Tibial nerve (tissue), 4 donors: ENCODE measurements at regions not wholly inside any gene's neighbourhood (a gene's known extent, or its start where the extent isn't known, plus 50 kb on each side); places are given as distances from the start of the nearest gene placed in this dataset.

Experiments
- EP300 ChIP-seq, 2 donors: sonication (generic); formaldehyde crosslinking; IDR thresholded peaks; one replicate each; pipeline ENCODE4 v1.6.1; 2017; ENCODE audit warnings: antibody characterized with exemption in 2 of 2, mild to moderate bottlenecking in 1 of 2
- POLR2A ChIP-seq, 2 donors: fragments of 450-650 bp; IDR thresholded peaks; one replicate each; pipeline ENCODE4 v1.6.1; 2017; ENCODE audit warnings: antibody characterized with exemption in 2 of 2, mild to moderate bottlenecking in 2 of 2, moderate library complexity in 2 of 2
- TF ChIP-seq, protein P1 (sequence below), 5 experiments: fragments of 200-600 bp in 3 of 5; fragments of 450-650 bp in 2 of 5; sonication (generic) in 3 of 5; IDR thresholded peaks; one replicate each; pipeline ENCODE4 v1.5.1; 2016 to 2019; ENCODE audit warnings: antibody characterized with exemption in 5 of 5, mild to moderate bottlenecking in 3 of 5, moderate library complexity in 2 of 5

DNA sequence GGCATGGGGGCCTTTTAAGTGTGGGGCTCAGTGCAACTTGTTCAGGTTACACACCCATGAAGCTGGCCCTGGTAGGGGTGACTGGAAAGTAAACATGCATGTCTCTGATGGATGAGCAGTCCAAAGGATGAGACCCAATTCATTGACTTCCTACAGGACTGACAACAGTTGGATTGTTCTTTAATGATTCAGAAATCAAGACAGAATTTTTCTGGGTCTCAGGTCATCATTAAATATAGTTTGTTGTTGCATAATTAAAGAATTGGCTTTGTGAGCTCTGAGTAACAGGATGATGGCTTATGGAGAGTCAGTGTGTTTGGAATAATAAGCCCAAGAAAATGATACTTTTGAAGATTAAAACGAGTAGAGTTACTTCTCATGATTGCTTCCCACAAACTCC, 604.2 kb upstream of the CLINT1 start:
- TF ChIP-seq, protein P1, sequence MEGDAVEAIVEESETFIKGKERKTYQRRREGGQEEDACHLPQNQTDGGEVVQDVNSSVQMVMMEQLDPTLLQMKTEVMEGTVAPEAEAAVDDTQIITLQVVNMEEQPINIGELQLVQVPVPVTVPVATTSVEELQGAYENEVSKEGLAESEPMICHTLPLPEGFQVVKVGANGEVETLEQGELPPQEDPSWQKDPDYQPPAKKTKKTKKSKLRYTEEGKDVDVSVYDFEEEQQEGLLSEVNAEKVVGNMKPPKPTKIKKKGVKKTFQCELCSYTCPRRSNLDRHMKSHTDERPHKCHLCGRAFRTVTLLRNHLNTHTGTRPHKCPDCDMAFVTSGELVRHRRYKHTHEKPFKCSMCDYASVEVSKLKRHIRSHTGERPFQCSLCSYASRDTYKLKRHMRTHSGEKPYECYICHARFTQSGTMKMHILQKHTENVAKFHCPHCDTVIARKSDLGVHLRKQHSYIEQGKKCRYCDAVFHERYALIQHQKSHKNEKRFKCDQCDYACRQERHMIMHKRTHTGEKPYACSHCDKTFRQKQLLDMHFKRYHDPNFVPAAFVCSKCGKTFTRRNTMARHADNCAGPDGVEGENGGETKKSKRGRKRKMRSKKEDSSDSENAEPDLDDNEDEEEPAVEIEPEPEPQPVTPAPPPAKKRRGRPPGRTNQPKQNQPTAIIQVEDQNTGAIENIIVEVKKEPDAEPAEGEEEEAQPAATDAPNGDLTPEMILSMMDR (IDR thresholded peaks at IDR 0.05): no peak
- TF ChIP-seq POLR2A (IDR thresholded peaks at IDR 0.05) (no peak), EP300 (IDR thresholded peaks at IDR 0.05) (no peak)
